GM19351 (cell line): ENCODE measurements at regions not wholly inside any gene's neighbourhood (a gene's known extent, or its start where the extent isn't known, plus 50 kb on each side); places are given as distances from the start of the nearest gene placed in this dataset.
"Not testable (repeated sequence)": the region's sequence is repeated elsewhere in the genome, so short reads cannot be mapped to it uniquely, and the experiment has no call there.

ENCODE experiments used
- ATAC-seq: cut with Tn5 transposase; IDR thresholded peaks from one replicate; pipeline ENCODE4 v1.9.1; 2021; ENCODE audit warnings: mild to moderate bottlenecking, moderate library complexity; ENCODE audit not compliant: unreplicated experiment

DNA sequence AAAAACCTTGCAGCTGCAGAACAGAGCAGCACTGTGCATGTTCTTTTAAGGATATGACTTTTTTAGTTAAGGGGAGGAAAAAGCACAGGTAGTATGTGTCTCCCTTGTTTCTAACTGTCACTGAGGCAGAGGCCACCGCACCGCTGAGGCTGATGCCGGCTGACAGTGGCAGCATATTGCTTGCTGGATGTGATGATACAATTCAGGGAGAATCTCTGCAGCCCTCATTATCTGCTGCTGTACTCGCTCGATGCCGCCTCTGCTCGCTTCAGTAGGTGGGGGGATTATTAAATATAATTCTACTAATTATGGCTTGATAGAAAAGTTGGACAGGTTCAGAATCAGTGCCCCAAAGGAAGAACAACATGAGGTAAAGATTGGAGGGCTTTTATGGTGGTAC is 378.8 kb upstream of the NOCT start:
- ATAC-seq: no peak

DNA sequence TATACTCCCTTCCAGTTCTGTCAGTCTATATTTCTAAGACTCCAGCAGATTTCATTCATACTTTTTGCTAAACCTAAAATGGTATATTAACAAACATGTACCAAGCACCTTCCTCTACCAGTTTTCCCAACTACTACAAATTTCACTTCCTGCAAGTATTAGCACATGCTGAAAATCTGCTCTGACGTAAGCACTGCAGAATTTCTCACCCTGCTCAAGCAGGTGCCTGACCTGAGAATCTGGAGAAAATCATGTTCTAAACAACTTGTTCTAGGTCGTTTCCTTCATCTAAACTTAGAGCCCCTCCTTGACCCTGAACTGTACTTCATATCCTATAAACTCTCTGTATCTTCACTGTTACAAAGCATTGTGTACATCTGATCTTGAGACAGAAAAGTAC is 380.7 kb upstream of the NOCT start:
- no peak for ATAC-seq

DNA sequence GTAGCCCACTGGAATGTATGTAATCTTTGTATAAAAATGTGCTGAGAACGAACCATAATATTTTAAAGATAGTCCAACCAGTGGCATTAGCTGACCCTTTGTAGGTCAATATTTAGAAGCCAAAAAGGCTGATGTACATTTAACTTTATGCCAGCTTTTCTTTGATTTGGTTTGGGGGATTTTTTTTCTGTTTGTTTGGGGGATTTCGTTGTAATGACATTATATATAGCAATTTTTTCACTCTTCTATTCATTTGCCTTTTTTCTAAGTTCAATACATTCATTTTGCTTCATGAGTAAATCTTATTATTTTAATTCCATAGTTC is 382.0 kb upstream of the NOCT start:
- ATAC-seq: no peak

DNA sequence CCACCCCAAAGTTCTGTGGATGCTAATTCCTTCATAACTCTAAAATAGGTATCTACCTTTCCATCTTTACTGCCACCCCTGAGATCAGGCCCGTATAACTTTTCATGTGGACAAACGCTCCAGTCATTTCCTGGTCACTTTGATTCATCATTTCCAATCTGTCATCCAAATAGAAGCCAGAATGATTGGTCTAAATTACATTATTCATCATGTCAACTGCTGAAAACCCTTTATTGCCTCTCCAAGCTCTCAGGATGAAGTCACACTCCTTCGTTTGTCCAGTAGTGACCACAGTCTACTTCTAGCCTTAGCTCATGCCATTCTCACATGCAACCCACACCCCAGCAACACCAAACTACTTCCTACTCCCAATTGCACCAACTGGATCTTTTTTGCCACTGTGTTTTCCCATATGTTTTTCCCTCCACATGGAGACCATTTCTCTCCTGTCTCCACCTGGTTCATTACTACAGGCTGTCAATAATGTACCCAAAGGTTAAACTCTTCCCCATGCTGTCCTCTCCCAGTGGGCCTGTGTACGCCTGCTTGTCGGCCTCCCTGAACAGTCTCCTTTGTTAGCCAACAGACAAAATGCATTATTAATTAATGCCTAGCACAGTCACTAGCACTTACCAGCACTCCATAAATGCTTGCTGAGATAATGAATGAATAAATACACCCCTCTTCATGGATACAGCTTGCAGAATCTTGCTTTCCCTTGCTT is 382.6 kb upstream of the NOCT start:
- no peak for ATAC-seq

DNA sequence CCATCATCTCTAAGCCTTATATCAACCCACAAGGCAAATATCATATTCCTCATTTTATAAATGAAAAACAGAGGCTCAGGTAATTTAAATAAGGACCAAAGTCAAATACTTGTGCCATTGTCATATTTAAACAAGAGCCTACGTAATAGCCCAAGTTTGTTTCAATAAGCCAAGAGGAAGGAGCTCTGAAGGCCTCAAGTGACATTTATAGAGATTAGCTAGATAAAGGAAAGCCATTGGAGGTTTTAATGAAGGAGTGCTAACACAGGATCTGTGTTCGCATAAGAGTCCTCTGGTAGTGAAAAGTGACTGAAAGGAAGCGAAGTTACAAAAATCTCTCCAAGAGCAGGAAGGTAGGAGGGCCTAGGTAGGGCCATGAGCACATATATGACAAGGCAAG is 384.9 kb upstream of the NOCT start:
- ATAC-seq: no peak

DNA sequence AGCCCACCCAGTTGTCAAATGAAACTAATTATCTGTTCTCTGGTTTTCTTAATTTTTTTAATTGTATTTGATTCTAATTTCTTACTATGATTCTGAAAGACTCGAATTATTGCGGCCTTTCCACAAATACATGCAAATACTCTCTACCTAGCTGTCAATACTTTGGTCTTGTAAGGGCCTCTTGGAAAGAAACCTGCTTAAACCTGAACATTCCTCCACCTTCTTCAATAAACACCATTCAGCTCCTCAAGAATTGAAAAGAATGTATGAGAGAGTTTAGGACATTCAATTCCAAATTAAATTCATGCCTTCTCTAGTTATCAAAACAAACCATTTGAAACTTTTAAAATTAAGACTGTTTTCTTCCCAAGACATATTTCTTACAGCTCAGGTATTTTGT is 385.9 kb upstream of the NOCT start:
- no peak for ATAC-seq

DNA sequence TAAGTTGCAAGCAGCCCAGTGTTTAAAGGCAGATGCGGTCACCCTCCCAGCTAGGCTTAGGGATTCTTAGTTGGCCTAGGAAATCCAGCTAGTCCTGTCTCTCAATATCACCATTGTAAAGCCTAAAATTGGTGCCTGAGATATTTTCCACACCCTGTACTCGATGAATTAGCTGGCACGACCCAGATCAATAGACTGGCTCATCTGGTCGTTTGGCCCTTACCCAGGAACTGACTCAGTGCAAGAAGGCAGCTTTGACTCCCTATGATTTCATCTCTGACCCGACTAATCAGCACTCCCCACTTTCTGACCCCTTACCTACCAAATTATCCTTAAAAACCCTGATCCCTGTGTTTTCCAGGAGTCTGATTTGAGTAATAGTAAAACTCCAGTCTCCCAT is 384.9 kb upstream of the SLC7A11 start:
- no peak for ATAC-seq

DNA sequence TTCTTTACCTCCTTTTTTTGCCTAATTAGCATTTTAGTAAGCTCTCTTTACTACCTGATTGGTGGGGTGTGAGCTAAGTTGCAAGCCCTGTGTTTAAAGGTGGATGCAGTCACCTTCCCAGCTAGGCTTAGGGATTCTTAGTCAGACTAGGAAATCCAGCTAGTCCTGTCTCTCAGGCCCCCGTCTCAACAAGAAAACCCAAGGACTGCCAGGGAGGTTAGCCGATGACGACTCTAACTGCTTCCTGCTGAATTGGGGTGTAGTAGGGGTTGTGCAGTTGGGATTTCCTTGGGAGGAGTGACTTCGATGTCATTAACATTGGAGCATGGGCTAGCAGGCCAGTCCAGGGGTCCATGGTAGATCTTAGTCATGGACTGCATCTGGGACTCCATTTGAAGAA is 380.2 kb upstream of the SLC7A11 start:
- not testable (repeated sequence) for ATAC-seq

DNA sequence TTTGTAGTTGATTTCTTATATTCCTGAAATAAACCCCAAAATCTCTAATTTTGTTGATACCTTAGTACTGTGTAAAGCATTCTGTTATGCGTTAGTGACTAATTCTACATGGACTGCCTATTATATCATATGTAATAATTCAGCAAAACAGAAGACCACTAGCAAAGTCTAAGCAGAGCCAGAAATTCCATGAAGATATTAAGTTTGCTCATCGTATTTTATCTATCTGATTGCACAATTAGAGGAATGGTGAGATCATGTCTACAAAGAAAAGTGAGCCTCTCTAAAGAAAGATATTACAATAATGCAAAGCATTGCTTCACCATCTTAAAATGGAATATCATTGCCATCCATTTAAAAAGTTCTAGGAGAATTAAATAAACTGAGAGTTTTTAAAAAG is 374.6 kb upstream of the SLC7A11 start:
- ATAC-seq: no peak

DNA sequence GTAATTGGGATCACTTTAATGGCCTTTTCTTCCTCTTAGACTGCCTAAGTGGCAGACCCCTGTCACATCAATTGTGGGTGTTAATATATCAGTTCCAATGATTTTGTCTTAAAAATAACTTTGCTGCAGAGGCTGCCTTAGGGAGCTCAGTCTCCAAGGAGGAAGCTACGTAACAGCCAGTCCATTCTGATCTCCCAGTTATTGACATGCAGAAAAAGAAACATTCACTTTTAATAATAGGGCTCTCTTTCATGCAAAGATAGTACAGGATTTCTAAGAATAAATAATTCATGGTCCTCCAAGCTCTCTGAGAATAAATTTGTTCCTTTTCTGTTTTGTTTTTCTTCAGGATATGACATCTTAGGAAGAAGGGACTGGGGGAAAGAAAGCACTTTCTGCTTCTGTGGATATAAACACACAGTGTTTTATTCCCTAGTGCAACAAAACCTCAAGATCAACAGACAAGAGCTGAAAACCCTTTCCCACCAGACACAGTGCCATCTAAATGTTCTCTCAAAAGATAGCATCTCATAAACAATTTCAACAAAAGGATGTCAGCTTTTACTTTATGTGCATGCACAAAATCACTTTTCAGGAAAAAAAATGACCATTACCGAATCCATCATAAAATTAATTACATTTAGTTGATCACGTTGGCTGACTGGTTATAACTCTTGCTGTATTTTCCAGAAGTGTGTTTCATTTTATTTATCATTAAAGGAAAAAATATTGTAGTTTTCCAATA is 372.4 kb upstream of the SLC7A11 start:
- ATAC-seq: no peak

DNA sequence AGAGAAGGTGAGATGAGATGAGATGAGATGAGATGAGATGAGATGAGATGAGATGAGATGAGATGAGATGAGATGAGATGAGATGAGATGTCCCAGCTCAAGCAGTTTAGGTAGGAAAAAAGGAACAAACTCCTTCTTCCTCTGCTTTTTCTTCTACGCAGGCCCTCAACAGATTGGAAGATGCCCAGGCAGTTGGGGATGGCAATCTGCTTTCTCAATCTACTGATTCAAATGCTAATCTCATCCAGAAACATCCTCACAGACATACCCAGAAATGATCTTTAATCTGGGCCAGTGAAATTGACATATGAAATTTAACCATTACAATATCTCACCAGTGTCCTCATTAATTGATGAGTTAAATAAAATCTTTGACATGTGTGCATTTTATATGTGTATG is 370.3 kb upstream of the SLC7A11 start:
- no peak for ATAC-seq

DNA sequence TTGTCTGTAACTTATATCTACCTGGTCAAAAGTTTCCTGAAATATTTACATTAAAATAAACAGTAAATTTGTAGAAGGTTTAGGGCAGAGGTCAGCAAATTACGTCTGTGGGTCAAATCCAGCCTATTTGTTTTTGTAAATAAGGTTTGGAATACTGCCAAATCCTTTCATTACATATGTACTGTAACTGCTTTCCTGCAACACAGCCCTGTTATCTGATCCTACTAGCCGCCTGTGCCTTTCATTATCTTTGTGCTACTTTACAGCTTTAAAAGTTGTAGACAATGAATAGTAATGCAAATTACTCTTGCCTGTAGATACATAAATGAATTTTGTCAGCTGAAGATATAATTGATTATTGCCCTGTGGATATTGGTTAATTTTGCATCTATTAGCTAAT is 369.6 kb upstream of the SLC7A11 start:
- ATAC-seq: no peak

DNA sequence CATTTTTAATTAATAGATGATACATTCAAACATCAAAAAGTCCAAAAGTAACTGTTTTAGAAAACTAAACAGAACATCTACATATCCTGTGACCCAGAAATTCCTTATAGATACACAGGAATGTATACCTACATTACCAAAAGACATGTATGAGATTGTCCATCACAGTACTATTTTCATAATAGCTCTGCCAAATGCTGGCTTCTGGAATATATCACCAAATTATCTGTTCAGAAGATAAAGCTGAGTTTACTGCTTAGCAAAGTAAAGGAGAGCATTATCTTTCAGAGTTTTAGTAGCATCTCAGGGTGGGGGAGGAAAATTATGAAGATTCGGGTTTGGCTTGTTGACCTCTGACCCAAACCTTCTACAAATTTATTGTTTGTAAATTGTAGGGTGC is 368.9 kb upstream of the SLC7A11 start:
- ATAC-seq: no peak

DNA sequence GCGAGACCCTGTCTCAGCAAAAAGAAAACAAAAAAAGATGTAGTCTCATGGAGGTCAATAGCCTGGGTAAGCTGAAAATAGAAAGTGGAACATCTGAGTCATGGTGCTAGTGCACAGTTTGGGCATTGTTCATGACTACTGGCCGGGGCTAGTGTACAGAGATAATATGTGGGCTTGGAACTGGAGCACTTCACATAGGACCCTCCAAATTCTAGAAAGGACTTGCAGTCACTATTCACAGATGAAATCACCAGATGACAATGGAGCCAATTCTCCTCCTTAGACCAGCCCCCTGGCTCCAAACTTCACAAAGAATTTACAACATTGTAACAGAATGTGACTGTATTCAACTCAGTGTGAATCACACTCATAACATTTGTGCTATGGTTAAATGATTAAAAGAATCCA is 367.8 kb upstream of the SLC7A11 start:
- ATAC-seq: peak; percentile 92

DNA sequence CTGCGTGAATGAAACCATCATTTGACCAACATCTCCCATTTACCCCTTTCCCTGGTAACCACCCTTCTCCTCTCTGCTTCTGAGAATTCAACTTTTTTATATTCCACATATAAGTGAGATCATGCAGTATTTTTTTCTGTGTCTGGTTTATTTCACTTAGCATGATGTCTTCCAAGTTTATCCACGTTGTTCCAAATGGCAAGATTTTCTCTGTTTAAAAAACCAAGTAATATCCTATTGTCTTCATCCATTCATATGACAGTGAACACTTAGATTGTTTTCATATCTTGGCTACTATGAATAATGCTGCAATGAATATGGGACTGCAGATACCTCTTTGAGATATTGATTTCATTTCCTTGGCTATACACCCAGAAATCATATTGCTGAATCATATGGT is 362.4 kb upstream of the SLC7A11 start:
- ATAC-seq: no peak

DNA sequence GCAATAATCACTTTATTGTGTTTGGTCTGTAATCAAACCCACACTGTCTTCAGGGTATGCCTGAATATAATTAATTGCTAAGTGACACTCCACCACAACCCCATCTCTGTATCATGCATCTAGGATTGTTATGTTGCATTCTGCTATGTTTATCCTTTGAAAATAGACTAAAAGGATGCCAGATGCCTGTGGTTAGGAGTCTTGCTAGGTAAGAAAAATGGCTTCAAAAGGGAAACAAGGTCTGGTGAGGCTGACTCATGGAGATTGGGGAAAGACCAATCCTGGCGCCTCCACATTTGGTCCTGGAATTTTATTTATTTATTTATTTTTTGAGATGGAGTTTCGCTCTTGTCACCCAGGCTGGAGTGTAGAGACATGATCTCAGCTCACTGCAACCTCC is 360.5 kb upstream of the SLC7A11 start:
- no peak for ATAC-seq

DNA sequence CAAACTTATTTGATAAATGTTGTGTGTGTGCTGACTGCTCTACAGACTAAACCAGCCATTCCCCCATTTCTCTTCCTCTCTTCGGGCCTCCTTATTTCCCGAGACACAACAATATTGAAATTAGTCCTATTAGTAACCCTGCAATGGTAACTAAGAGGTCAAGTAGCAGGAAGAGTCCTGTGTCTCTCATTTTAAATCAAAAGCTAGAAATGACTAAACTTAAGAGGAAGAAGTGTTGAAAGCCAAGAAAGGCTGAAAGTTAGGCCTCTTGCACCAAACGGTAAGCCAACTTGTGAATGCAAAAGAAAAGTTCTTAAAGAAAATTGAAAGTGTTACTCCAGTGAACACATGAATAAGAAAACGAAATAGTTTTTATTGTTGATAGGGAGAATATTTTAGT is 357.8 kb upstream of the SLC7A11 start:
- ATAC-seq: peak; percentile 92

DNA sequence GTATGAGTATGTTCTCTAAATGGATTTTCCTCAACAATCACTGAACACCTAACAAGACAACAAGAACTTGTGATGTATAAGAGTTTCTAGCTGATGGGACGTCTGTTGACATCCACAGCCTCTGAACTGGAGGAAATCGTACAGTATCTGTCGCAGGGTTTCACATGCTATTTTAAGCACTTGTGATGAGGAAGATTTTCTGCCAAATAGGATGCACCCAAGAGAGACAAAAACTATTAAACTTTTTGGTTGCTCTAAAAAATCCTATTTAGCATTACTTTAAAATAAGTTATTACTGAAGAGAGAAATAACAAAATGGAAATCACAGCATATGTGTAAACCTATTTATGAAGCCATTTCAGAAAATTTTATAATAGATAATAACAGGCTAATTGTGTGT is 356.1 kb upstream of the SLC7A11 start:
- ATAC-seq: no peak

DNA sequence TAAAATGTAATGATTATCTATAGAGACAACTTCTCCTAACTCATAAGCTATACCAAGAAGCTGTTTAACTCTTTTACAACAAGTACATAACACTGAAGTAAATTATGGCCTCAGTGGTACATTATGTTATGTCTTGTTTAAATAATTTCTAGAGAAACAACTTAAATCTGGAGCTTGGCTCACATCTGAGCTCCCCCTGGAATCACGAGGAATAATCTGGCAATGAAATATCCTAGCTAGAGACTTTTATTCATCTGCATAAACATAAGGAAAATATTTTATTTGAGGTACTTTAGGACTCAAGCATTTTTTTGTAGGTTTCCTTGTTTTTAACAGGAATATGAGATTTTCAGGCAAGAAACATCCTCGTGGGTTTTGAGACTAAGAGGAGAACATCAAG is 354.7 kb upstream of the SLC7A11 start:
- ATAC-seq: no peak

DNA sequence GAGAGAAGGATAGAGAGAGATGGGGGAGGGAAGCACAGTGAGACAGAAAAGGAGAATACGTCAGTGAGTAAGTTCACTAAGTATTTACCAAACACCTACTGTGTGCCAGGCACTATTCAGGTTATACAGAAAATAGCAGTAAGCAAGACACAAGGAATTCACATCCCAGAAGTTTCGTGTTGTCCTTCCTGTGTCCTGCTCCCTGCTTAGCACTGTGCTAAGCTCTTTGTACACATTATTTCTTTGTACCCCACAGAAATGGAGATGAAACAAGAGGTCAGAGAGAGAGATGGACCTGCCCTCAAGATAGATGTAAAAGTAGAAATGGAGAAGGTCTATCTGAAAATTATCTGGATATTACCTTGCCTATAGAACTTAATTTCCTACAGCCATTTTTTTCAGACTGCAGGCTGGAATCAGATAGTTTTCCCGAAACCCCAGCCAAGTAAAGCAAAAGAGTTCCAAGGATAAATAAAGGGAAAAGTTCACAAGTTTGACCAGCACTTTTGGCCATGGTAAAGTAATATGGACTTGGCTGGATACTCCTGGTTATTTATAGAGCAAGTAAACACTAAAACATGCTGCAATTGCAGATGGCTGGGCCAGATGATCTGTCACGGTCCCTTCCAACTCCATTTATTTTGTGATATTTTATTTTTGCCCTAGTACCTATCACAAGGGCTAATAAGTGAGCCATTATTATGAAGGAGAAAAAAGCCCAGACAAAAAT is 353.7 kb upstream of the SLC7A11 start:
- no peak for ATAC-seq

DNA sequence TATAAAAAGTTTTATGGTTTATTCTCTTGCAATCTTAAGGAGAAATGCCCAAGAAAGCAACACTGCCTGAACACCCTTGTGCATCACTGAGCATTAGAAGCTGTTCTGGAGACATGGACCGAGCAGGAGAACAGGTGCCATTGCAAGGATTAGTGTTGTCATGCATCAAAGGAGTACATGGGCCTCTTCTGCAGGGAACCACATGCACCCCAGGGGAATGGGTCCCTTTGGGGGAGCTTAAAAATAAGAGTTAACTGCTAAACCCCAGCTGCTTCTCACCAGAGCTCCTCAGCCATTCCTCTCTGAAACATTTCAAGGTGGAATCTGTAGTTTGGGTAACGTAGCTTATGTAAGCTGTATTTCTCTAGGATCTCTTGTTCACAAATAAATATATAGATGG is 353.0 kb upstream of the SLC7A11 start:
- ATAC-seq: peak; percentile 35

DNA sequence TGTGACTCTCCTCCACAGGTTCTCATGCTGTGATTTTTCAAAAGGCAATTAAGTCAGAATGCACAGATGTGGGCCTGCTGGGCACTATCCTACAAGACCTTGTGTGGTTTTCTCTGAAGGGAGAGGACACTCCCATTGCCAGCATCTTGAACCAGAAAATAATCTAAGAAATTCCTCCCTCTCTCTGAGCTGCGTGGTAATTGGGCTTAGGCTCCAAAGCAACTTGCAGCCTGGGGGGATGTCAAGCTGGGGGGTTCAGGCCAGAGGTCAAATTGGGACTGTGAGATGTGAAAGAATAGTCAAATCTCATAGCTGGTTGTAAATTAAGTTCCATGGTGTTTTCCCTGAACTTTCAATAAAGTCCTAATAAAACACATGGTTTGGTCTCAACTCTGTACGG is 350.6 kb upstream of the SLC7A11 start:
- ATAC-seq: no peak
